Endothelial cell of umbilical vein (primary cell): ENCODE measurements at regions not wholly inside any gene's neighbourhood (a gene's known extent, or its start where the extent isn't known, plus 50 kb on each side); places are given as distances from the start of the nearest gene placed in this dataset.
"Not testable (repeated sequence)": the region's sequence is repeated elsewhere in the genome, so short reads cannot be mapped to it uniquely, and the experiment has no call there.

Experiments
- BruUV-seq: library from RNA; stranded (reverse); fragments of 400-500 nt; replicated peaks from 2 replicates; lab custom pipeline; 2021; lab: Mats Ljungman, UMichigan
- CTCF ChIA-PET: fragments of 300-600, 350-600 bp; sonication (Branson Sonifier 250); formaldehyde crosslinking; loops from one replicate; lab custom pipeline; 2021; ENCODE audit warnings: antibody characterized with exemption, inconsistent platforms; lab: Charles Lee
- POLR2A ChIA-PET: fragments of 300-600, 350-600 bp; sonication (Branson Sonifier 250); formaldehyde crosslinking; loops from one replicate; lab custom pipeline; 2021; ENCODE audit warnings: antibody characterized with exemption, inconsistent platforms; lab: Charles Lee
- DNase-seq: peaks from one replicate; pipeline ENCODE4 v3.0.0-alpha.2; 2011; ENCODE audit warnings: low read depth, low spot score
- FAIRE-seq: peaks from 2 replicates; lab custom pipeline; 2011; peaks lifted over from hg19 to GRCh38; lab: Jason Lieb, UNC
- H2AFZ ChIP-seq: 2 replicates; pipeline ENCODE4 v1.6.0; 2012; ENCODE audit warnings: low read depth, low read length, control low read depth, inconsistent platforms
- H3K27ac ChIP-seq: 2 replicates; pipeline ENCODE4 v1.5.1; 2011; ENCODE audit warnings: low read depth, mild to moderate bottlenecking, control low read depth, low read length, moderate library complexity; ENCODE audit not compliant: insufficient read depth
- H3K27me3 ChIP-seq, 2 experiments: 2 replicates each; pipeline versions ENCODE4 v1.6.0 to v1.6.1; 2011; ENCODE audit warnings: low read length in 2 of 2, mixed read lengths in 1 of 2; ENCODE audit not compliant: control insufficient read depth in 2 of 2, insufficient read depth in 2 of 2
- H3K36me3 ChIP-seq, 2 experiments: 2 replicates in 1 of 2; 3 replicates in 1 of 2; pipeline ENCODE4 v1.5.1; 2011; ENCODE audit warnings: low read length in 2 of 2, mild to moderate bottlenecking in 1 of 2, moderate library complexity in 1 of 2; ENCODE audit not compliant: control insufficient read depth in 2 of 2, insufficient read depth in 2 of 2; ENCODE audit errors: extremely low read depth in 1 of 2
- H3K4me1 ChIP-seq: 3 replicates; pipeline ENCODE4 v1.5.1; 2011; ENCODE audit warnings: mild to moderate bottlenecking, low read length; ENCODE audit not compliant: control insufficient read depth, insufficient read depth; ENCODE audit errors: extremely low read depth
- H3K4me2 ChIP-seq: 2 replicates; pipeline ENCODE4 v1.6.1; 2011; ENCODE audit warnings: low read length, control low read depth, mixed read lengths; ENCODE audit not compliant: insufficient read depth
- H3K4me3 ChIP-seq, 3 experiments: fragments of 200-600 bp in 1 of 3; sonication (generic), shearing (Covaris generic) in 1 of 3; replicated peaks in 1 of 3; 2 replicates each; pipeline ENCODE4 v1.5.1; 2011 to 2016; ENCODE audit warnings: control low read depth in 3 of 3, low read length in 3 of 3, mild to moderate bottlenecking in 2 of 3, inconsistent platforms in 1 of 3, low read depth in 1 of 3, moderate library complexity in 1 of 3; ENCODE audit not compliant: insufficient read depth in 1 of 3
- H3K79me2 ChIP-seq: 2 replicates; pipeline ENCODE4 v1.6.0; 2012; ENCODE audit warnings: low read length, inconsistent platforms; ENCODE audit not compliant: control insufficient read depth, insufficient read depth
- H3K9ac ChIP-seq: replicated peaks from 2 replicates; pipeline ENCODE3; 2011; ENCODE audit warnings: low read length, control low read depth; ENCODE audit not compliant: insufficient read depth; ENCODE audit errors: extremely low read depth
- H3K9me1 ChIP-seq: replicated peaks from 3 replicates; pipeline ENCODE4 v1.6.0; 2011; ENCODE audit warnings: mild to moderate bottlenecking, low read length; ENCODE audit not compliant: control insufficient read depth, insufficient read depth; ENCODE audit errors: extremely low read depth
- H3K9me3 ChIP-seq: replicated peaks from 2 replicates; pipeline ENCODE4 v1.5.1; 2012; ENCODE audit warnings: low read length, inconsistent platforms; ENCODE audit not compliant: control insufficient read depth, insufficient read depth
- H4K20me1 ChIP-seq: replicated peaks from 2 replicates; pipeline ENCODE3; 2011; ENCODE audit warnings: mild to moderate bottlenecking, low read length; ENCODE audit not compliant: control insufficient read depth, insufficient read depth; ENCODE audit errors: extremely low read depth
- POLR2AphosphoS5 ChIP-seq: IDR thresholded peaks from 2 replicates; pipeline ENCODE4 v1.6.1; 2012; ENCODE audit warnings: low read depth, mild to moderate bottlenecking, control low read depth, low read length, moderate library complexity; ENCODE audit not compliant: insufficient read depth
- dilution Hi-C: fragments of 300-500 bp; cut with MboI; formaldehyde crosslinking; loops from one replicate; pipeline ENCODE4 v1.15.0; 2019; ENCODE audit warnings: low sequenced_read_pairs; ENCODE audit not compliant: extremely low pct_ligation_motif_present
- intact Hi-C: fragments of 100-400 bp; cut with micrococcal nuclease; formaldehyde crosslinking; loops from one replicate; pipeline ENCODE4 v1.10.0; 2022

DNA sequence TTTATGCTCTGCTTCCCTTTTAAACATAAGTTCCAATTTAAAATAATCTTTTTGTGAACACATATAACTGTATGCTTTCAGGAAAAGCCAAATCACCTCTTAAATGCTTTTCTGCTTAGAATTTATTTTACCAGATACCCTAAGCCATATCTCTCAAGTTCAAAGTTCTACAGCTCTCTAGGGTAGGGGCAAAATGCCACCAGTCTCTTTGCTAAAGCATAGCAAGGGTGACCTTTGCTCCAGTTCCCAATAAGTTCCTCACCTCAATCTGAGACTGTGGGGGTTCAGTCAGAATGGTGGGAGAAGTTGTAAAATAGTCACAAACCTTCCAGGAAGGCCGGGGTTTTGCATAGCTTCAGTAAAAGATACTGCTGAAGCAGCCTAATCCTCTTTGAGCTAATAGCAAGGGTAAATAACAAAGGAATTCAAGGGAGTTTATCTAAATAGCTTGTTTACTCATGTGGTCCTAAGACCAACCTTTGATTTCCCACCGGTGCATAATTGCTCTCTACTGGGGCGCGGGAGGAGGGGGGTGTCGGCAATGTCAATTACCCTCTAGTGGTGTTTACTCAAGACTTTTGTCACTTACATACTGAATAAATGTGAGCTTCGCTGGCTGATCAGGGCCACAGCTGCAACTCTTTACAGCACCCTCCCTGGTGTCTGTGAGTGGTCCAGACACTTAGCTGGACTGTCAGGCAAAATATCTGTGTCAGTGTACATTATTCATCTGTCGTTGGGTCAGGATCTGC lies 1376.2 kb downstream of the NCAM2 start:
- H3K4me1 ChIP-seq, result no peaks in the 10 kb centered on the region
- TF ChIP-seq POLR2AphosphoS5, result no peak
- dilution Hi-C loops (no loop called here), intact Hi-C loops (no loop called here)
- H3K27me3 ChIP-seq, result no peaks in the 10 kb centered on the region
- ChIA-PET CTCF (no interaction called here), POLR2A (no interaction called here)
- H3K27ac ChIP-seq, result no peak overlapping the region
- H3K79me2 ChIP-seq, result no peaks in the 10 kb centered on the region
- FAIRE-seq (no peak), DNase-seq (no peak)
- H3K36me3 ChIP-seq, result no peaks in the 10 kb centered on the region
- H3K9me1 ChIP-seq, result no peaks in the 10 kb centered on the region
- no peak overlapping the region for H2AFZ ChIP-seq
- H3K9ac ChIP-seq, result no peak overlapping the region
- H3K9me3 ChIP-seq, result peaks cover 2% of the 10 kb centered on the region
- BruUV-seq, result no TSS peak
- no peaks in the 10 kb centered on the region for H4K20me1 ChIP-seq
- no peak overlapping the region for H3K4me2 ChIP-seq
- H3K4me3 ChIP-seq, result no peak overlapping the region

DNA sequence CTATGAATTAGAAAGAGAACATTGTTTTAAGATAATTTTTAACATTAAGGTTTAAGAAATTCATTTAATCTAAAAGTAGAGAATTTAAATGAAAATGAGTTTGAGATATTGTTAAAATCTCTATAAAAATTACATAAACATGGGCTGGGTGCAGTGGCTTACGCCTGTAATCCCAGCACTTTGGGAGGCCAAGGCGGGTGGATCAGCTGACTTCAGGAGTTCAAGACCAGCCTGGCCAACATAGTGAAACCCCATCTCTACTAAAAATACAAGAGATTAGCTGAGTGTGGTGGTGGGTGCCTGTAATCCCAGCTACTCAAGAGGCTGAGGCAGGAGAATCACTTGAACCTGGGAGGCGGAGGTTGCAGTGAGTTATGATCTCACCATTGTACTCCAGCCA lies 1379.6 kb downstream of the NCAM2 start:
- H2AFZ ChIP-seq, H3K36me3 ChIP-seq, H3K9me3 ChIP-seq, H3K9me1 ChIP-seq, FAIRE-seq, H3K27me3 ChIP-seq, CTCF ChIA-PET, H3K9ac ChIP-seq, H3K79me2 ChIP-seq, H3K4me3 ChIP-seq, POLR2A ChIA-PET, dilution Hi-C loops, H3K4me1 ChIP-seq, DNase-seq, BruUV-seq, H3K4me2 ChIP-seq, H4K20me1 ChIP-seq, intact Hi-C loops, H3K27ac ChIP-seq: not testable (repeated sequence)
